NB4 (cell line): ENCODE measurements at regions not wholly inside any gene's neighbourhood (a gene's known extent, or its start where the extent isn't known, plus 50 kb on each side); places are given as distances from the start of the nearest gene placed in this dataset.

ENCODE experiments used
- DNase-seq: peaks from one replicate; pipeline ENCODE4 v3.0.0; 2010; ENCODE audit warnings: low read depth
- H3K4me3 ChIP-seq: one replicate; pipeline ENCODE4 v1.5.1; 2011; ENCODE audit warnings: mild to moderate bottlenecking, low read depth, low read length, moderate library complexity
- CTCF ChIP-seq: IDR thresholded peaks from one replicate; pipeline ENCODE4 v1.5.1; 2012; ENCODE audit warnings: low read depth, low read length
- MAX ChIP-seq: IDR thresholded peaks from 2 replicates; pipeline ENCODE4 v1.6.1; 2011; ENCODE audit warnings: low read depth, low read length
- MYC ChIP-seq: IDR thresholded peaks from 2 replicates; pipeline ENCODE4 v1.6.1; 2011; ENCODE audit warnings: low read depth, low read length
- POLR2A ChIP-seq: IDR thresholded peaks from 2 replicates; pipeline ENCODE4 v1.6.1; 2011; ENCODE audit warnings: mild to moderate bottlenecking; ENCODE audit not compliant: insufficient read length; ENCODE audit errors: extremely low read depth

- no peak overlapping the region for H3K4me3 ChIP-seq
- no peak for TF ChIP-seq POLR2A
- TF ChIP-seq MAX: no peak
- no peak for TF ChIP-seq CTCF
- TF ChIP-seq MYC: no peak
- DNase-seq: no peak
These were observed 205.3 kb upstream of the C1orf174 start for GRCh38 chr1:4105300-4105880.

- TF ChIP-seq POLR2A (no peak), CTCF (no peak), MYC (no peak), MAX (no peak)
- DNase-seq: no peak
- no peak overlapping the region for H3K4me3 ChIP-seq
These were observed 206.7 kb upstream of the C1orf174 start for GRCh38 chr1:4106731-4107130.

GRCh38 chr1:4107291-4107690, 207.2 kb upstream of the C1orf174 start:
- no peak overlapping the region for H3K4me3 ChIP-seq
- no peak for DNase-seq
- no peak for TF ChIP-seq MYC
- TF ChIP-seq POLR2A: no peak
- no peak for TF ChIP-seq MAX
- no peak for TF ChIP-seq CTCF

GRCh38 chr1:4108331-4108730, 208.3 kb upstream of the C1orf174 start:
- no peak for TF ChIP-seq CTCF
- TF ChIP-seq MAX: no peak
- TF ChIP-seq MYC: no peak
- TF ChIP-seq POLR2A: no peak
- no peak for DNase-seq
- H3K4me3 ChIP-seq: no peak overlapping the region

- TF ChIP-seq MYC: no peak
- no peak for TF ChIP-seq POLR2A
- no peak for TF ChIP-seq CTCF
- TF ChIP-seq MAX: no peak
- no peak for DNase-seq
These were observed 208.9 kb upstream of the C1orf174 start for GRCh38 chr1:4108758-4109627.

More at GRCh38 chr1:4108758-4109627, 208.9 kb upstream of the C1orf174 start:
- no peak overlapping the region for H3K4me3 ChIP-seq
